ENCODE measurements at regions not wholly inside any gene's neighbourhood (a gene's known extent, or its start where the extent isn't known, plus 50 kb on each side); places are given as distances from the start of the nearest gene placed in this dataset.

DNA sequence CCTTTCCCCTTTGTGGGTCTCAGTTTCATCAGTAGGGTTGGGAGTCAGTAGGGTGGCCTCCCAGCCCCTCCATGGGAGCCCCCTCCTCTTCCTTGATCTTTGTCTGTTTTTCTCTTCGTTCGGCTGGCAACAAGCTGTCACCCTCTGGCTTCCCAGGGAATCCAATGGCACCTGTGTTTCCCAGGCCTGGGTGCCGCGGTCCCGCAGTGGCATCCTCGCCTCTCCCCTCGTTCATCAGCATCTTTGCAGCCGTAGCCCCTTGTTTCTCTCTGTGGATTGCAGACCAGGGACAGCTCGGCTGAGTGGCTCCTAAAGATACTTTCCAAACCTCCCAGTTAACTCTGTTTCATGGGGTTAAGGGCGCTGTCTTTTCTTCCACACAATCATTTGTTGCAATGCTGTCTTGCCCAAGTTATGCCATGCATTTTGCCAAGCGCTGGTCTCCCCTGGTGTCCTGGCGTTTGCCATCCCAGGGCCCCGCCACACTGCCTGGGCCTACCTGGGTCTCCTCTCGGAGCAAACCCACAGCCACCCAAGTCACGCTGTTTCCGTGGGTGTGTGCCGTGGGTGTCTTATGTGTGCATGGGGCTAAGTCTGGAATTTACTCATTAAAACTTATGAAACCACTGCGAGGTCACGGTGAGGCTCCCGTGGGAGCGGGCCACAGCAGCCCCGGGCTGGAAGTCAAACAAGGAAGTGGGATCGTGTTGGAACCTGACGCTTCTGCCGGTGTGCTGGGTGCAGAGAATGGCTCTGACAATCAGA is 189.4 kb upstream of the SHH start:
- no peak for DNase-seq

DNA sequence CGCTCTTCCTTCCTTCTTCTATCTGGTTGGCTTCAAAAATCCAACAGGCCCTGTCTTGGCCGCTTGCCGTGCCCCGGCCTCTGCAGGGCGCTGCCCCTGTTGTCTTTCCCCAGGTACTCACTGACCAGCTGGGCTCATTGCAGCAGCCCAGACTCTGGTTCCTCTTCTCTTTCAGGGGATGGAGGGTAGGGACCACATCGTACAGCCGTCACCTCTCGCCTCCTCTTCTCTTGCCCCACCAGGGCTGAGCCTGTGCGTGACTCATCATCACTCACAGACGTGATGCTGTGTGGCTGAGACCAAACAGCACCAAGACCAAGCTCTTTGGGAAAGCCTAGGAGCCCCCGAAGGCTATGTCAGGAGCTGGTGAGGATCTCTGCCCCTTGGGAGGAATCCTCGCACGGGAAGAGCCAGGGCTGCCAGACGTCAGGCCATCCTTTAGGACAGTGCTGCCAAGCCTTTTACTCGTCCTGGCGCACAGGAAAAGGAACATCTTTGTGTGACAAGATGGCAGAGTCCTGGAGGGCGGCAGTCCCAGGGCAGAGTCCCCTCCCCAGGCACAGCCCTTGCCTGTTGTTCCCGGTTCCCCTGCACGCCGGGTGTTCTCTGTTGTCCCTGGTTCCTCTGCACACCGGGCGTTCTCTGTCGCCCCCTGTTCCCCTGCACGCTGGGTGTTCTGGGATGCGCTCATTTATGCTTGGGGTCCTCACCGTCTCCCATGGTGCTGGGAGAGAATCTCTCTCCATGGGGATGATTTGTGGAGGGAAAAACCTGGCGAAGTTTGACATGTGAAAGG is 188.5 kb upstream of the SHH start:
- DNase-seq = no peak

DNA sequence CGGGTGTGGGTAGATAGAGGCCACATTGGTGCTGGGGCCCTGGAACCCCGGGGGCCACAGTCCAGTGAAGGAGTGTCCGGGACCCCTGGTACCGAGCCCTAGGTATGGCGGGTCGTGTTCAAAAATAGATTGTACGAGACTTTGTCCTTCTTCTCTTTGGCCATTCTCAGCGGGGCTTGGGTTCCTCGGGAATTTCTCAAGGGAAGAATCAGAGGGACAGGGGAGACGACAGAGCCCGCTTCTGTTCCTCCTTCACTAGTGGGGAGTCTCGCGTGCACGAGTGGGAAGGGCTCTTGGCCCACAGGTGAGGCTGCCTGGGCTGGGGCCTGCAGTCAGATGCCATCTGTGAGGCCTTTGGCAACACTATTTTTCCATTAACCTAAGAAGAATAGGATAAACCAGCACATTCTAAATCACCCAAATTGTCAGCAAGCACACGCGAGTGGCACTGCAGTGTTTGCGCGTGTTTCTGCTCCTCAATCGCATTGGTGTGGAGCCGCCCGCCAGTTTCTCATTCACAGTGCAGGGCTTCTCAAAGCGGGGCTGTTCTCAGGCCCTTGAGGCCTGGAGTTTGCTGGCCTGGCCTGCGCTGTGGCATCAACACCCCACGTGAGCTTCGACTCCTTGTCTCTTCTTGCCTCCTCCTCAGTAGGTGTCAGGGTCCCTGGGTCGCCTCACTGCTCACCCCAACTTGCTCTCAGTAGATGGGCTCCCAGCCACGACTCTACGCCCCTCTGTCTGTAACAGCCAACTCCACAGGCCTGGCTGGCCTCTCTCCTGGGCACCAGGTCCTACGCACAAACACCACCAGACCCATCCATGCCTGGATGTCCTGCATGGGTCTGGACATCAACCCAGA is 187.6 kb upstream of the SHH start:
- DNase-seq = no peak

GRCh38 chr7:155998766-155999630 is 186.7 kb upstream of the SHH start:
- DNase-seq = no peak

DNA sequence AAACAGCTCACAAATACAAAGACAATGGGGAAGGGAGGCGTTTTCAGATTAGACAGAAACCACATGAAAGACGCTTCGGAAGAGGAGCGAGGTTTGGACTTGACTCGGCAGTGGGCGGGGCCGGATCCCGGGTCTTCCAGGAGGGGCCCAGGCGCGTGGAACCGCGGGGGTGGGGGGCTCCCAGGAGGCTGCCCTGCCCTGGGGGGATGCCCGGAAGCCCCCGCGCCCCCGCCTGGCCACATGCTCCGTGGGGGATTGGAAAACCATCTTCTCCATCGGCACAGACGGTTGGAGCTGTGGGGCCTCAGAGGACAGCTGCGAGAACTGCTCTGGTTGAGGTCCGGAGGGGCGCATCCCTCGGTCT is 186.0 kb upstream of the SHH start:
- DNase-seq = no peak

GRCh38 chr7:155997431-155998327 is 185.4 kb upstream of the SHH start:
- no peak for DNase-seq

GRCh38 chr7:155996718-155997280 is 184.5 kb upstream of the SHH start:
- DNase-seq = no peak

DNA sequence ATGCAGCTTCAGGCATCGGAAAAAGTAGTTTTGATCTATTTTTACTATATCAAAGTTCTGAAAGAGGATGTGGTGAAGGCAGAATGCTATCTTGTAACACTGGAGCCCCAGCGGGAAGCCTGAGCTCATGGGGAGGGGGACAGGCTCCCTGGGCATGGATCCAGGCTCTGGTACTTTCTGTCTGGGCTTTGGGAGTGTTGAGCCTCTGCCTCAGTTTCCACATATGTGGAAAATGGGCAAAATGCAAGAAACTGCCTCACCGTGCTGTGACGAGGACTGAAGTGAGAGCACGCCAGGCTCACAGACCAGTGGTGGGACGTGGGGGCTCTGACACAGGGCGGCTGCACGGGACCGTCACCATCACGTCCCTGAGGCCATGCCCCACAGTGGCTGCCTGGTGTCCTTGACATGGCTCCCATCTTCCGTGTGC is 182.9 kb upstream of the SHH start:
- no peak for DNase-seq

GRCh38 chr7:155994279-155994811 is 182.1 kb upstream of the SHH start:
- no peak for DNase-seq

DNA sequence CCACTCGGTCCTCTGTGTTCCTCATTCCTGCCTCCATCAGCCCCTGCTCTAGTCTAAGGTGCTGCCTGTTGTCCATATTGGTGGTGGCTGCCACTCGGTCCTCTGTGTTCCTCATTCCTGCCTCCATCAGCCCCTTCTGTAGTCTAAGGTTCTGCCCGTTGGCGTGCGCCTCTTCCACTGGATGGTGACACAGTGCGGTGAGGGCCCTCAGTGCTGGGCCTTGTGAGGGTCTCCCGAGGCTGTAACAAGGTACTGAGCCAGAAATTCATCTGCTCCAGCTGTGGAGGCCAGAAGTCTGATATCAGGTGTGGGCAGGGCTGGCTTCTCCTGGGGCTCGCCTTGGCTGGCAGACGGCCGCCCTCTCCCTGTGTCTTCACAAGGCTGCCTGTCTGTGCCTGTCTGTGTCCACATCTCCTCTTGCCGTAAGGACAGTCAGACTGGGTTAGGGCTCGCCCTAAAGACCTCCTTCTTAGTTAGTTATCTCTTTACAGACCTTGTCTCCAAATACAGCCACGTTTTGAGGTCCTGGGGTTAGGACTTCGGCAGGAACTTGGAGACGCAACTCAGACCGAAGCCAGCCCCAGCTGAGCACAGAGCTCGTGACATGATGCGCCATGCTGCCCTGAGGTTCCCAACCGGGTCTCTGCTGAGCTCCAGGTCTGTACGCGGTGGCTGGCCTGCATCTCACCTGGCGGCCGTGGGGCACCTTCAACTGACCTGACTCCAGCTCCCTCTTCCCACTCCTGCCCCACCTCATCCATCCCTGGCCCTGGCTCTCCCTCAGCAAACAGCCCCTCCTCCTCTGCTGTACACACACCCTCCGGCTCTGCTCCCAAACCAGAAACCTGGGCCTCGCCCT is 181.4 kb upstream of the SHH start:
- no peak for DNase-seq

- no peak for DNase-seq
Observed at GRCh38 chr7:155992974-155993373, 180.7 kb upstream of the SHH start.

DNA sequence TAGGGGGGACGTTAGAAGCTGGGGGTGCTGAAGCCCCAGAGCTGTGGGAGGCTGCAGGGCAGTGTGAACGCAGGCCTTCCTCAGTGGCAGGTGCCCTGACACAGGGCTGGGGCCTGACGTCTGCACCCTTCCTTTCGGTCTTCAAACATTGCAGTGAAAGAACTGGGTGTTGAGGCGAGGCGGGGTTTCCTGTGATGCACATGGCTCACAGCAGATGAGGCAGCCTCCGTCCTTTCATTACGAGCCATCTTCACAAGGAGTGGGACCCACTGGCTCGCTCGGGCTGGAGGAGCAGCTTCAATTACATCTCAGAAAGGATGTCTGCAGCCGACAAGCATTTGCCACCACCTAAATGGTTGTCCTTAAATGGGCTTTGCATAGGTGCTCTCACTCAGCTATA is 180.3 kb upstream of the SHH start:
- no peak for DNase-seq

DNA sequence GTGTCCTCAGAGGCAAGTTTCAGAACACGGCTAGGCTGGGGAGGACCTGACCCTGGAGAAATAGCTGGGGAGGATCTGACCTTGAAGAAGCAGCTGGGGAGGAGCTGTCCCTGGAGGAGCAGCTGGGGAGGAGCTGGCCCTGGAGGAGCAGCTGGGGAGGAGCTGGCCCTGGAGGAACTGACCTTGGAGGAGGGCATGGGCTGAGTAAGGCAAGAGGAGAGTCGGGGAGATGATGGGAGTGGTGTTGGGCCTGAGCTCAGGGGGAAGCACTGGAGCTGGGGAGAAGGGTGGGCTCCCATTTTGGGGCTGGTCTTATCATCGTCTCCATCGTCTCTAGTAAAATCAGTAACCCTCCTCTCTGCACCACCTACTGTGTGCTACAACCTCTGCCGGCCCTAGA is 179.8 kb upstream of the SHH start:
- no peak for DNase-seq

DNA sequence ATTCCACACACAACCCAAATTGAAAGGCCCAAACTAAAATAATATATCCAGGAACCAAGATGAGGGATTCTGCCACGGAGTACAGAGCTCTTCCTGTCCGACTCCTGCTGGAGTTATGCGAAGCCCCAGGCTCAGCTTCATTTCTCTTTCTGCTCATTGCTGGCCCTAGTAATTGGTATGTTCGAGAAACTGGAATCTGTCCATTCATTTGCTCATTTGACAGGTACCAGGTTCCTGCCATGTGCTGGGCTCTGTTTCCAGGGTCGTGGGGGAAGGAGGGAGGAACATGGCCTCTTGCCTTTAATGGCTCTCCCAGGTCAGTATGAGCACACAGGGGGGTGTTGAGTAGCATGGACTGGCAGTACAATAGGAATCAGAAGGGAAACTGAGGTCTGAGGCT is 179.2 kb upstream of the SHH start:
- no peak for DNase-seq

DNA sequence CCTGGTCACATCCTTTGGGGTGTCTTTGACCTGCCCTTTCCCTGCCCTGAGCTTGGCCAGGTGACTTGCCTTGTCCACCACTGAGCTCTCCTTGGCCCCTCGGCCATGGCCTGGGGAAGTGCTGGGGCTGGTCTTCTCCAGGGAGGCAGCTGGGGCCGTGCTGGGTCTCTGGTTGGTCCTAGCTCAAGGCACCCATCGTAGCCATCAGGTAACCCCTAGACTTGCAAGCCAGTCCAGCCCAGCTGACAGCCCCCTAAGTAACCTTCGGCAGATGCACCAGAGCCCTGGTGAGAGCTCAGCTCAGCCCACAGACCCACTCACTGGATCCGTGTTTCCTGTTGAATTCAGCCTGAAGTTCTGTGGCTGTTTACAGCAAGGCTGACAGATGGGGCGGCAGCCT is 176.2 kb upstream of the SHH start:
- no peak for DNase-seq

DNA sequence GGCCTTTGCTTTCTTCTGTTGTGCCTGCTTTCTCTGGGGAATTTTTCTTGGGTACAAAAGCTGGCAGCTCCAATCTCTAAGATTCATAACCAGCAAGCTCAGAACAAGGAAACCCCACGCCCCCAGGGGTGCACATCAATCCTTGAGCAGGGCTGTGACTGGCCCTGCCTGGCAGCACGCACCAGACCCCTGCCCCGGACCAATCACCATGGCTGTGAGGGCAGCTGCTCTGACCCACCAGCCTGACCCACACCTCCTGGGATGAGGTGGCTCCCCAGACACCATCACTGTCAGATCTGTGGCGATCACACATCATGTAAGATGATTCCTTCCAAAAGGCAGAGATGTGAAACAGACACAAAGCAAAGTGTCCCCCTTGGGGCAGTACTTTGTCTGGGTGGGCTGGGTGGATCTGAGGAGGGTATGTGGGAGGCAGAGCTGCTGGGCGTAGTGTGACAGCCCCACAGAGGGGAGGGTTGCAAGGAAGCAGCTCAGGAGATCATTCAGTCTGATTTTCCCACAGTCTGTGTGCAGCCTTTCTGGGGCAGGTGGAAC is 175.5 kb upstream of the SHH start:
- no peak for DNase-seq

GRCh38 chr7:155986497-155987160 is 174.4 kb upstream of the SHH start:
- no peak for DNase-seq

DNA sequence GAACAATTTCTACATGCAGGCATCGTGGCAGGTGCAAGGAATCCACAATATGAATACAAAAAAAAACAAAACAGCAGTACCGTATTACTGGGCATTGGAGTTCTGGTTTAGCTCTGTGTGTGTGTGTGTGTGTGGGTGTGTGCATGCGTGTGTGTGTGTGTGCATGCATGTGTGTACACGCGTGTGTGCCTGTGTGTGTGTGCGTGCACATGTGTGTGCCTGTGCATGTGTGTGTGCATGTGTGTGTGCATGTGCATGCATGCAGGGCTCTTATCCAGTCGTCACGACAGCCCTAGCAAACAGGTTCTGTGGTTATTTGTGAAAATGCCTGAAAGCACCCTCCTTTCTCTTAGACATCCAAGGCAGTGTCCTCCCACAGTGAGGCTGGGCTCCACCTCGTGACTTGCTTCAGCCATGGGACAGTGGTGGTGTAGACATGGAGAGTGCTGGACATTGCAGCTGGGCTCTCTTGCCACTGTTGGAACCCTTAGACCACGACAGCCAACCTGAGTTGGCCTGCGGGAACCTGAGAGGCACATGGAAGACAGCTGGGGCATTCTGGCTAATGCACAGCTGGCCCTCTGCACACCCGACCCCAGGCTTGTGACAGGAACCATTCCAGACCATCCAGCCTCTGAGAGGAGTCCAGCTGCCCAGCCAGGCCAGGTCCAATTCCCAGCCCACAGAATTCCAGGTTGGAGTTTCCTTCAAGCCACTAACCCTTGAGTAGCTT is 173.4 kb upstream of the SHH start:
- DNase-seq = no peak

All from NCI-H1436 treated with DMSO at 0.1 percent for 48 hours (cell line).